BE2C (cell line): ENCODE measurements at regions not wholly inside any gene's neighbourhood (a gene's known extent, or its start where the extent isn't known, plus 50 kb on each side); places are given as distances from the start of the nearest gene placed in this dataset.
"Not testable (repeated sequence)": the region's sequence is repeated elsewhere in the genome, so short reads cannot be mapped to it uniquely, and the experiment has no call there.

Experiments used
- DNase-seq: peaks from one replicate; pipeline ENCODE4 v3.0.0-alpha.2; 2020
- H3K27me3 ChIP-seq: fragments of 250-450 bp; sonication (Bioruptor Pico); 2 replicates; pipeline ENCODE4 v1.5.1; 2020; ENCODE audit warnings: mild to moderate bottlenecking
- H3K36me3 ChIP-seq: fragments of 250-450 bp; sonication (Bioruptor Pico); 2 replicates; pipeline ENCODE4 v1.5.1; 2020; ENCODE audit warnings: mild to moderate bottlenecking
- H3K4me1 ChIP-seq: fragments of 250-450 bp; sonication (Bioruptor Pico); 2 replicates; pipeline ENCODE4 v1.5.1; 2020
- H3K4me3 ChIP-seq: 2 replicates; pipeline ENCODE4 v1.5.1; 2011; ENCODE audit warnings: low read depth, low read length
- H3K9me3 ChIP-seq: fragments of 250-450 bp; sonication (Bioruptor Pico); 2 replicates; pipeline ENCODE4 v1.5.1; 2020
- TF ChIP-seq, protein P1 (sequence below): IDR thresholded peaks from 2 replicates; pipeline ENCODE4 v1.5.1; 2012; ENCODE audit warnings: mild to moderate bottlenecking, low read depth, low read length

DNA sequence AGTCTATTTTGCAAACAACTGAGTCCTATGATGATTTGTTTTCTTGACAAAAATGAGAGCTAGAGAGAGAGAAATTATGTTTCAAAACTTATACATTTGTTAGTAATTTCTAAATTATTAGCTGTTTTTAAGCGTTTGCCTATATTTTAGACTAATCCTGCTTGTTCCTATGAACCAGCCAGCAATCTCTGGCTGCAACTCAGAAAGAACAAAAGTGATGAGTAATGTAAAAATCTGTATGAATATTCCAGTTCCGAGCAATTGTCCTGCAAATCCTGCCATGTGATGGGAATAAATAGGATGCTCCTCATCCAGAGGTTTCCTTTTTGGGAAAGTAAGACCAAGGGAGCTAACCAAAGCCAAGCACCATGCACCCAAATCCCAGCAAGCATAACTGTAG lies 228.3 kb upstream of the GBE1 start:
- H3K4me1 ChIP-seq = no peaks in the 10 kb centered on the region
- no peak for DNase-seq
- no peaks in the 10 kb centered on the region for H3K9me3 ChIP-seq
- H3K27me3 ChIP-seq = no peaks in the 10 kb centered on the region
- H3K36me3 ChIP-seq = no peaks in the 10 kb centered on the region
- H3K4me3 ChIP-seq = no peak overlapping the region
- TF ChIP-seq, protein P1, sequence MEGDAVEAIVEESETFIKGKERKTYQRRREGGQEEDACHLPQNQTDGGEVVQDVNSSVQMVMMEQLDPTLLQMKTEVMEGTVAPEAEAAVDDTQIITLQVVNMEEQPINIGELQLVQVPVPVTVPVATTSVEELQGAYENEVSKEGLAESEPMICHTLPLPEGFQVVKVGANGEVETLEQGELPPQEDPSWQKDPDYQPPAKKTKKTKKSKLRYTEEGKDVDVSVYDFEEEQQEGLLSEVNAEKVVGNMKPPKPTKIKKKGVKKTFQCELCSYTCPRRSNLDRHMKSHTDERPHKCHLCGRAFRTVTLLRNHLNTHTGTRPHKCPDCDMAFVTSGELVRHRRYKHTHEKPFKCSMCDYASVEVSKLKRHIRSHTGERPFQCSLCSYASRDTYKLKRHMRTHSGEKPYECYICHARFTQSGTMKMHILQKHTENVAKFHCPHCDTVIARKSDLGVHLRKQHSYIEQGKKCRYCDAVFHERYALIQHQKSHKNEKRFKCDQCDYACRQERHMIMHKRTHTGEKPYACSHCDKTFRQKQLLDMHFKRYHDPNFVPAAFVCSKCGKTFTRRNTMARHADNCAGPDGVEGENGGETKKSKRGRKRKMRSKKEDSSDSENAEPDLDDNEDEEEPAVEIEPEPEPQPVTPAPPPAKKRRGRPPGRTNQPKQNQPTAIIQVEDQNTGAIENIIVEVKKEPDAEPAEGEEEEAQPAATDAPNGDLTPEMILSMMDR = no peak

GRCh38 chr3:81989274-81989673 lies 227.8 kb upstream of the GBE1 start:
- no peaks in the 10 kb centered on the region for H3K27me3 ChIP-seq
- H3K36me3 ChIP-seq = no peaks in the 10 kb centered on the region
- no peaks in the 10 kb centered on the region for H3K4me1 ChIP-seq
- H3K4me3 ChIP-seq = no peak overlapping the region
- H3K9me3 ChIP-seq = no peaks in the 10 kb centered on the region
- TF ChIP-seq, protein P1 = no peak
- DNase-seq = no peak

GRCh38 chr3:81987412-81987811 lies 226.0 kb upstream of the GBE1 start:
- not testable (repeated sequence) for H3K27me3 ChIP-seq, H3K36me3 ChIP-seq, H3K9me3 ChIP-seq, H3K4me3 ChIP-seq, H3K4me1 ChIP-seq, DNase-seq

- Histone ChIP-seq H3K9me3 (no peaks in the 10 kb centered on the region), H3K4me3 (no peak overlapping the region), H3K4me1 (peaks cover 1% of the 10 kb centered on the region), H3K36me3 (no peaks in the 10 kb centered on the region), H3K27me3 (no peaks in the 10 kb centered on the region)
- TF ChIP-seq, protein P1 = 0 out of 2 replicates have a peak, but pooled peaks have one; percentile 8
- DNase-seq = peak; percentile 9
These were observed 224.7 kb upstream of the GBE1 start for GRCh38 chr3:81985996-81986723.

- no peak for DNase-seq
- Histone ChIP-seq H3K4me3 (no peak overlapping the region), H3K4me1 (peaks cover 8% of the 10 kb centered on the region), H3K9me3 (no peaks in the 10 kb centered on the region), H3K36me3 (no peaks in the 10 kb centered on the region), H3K27me3 (no peaks in the 10 kb centered on the region)
- TF ChIP-seq, protein P1 = no peak
These were observed 221.9 kb upstream of the GBE1 start for GRCh38 chr3:81983382-81983781.

DNA sequence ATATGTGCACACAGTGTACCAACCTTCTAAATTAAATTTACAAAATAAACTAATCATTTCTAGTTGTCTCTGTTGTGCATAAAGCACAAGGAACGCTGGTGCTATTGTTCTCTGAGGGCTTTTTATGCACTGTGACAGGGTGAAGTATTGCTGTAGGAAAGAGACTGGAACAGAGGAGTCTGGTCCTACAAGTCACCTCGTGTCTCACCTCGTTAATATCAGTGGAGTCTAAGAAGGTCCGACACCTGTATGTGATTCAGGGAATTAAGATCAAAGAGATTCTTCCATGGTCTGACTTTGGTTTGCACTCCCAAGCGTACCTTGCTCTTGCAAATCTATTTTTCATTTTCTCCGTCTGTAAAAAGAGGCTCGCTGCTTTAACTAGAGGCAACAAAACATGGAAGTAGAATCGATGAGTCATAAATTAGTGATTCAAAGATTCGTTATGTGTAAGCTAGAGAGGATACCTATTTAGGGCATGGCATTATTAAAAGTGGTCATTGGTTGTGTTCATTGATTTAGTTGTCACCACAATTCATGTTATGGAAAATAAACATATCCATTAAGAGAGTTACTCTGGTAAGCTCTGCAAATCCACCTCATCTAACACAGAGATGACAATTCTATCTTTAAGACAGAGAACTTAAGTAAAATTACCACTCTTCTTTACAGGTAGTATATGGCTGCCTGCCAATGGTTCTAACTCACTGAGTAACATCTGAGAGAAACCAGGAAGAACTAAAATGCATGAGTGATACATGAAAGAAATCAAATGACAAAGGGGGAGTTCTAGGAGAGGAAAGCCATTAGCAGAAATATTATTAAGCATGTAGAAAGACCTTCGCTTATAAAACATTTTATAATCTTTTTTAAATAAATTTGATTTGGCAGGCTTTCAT lies 219.4 kb upstream of the GBE1 start:
- Histone ChIP-seq H3K4me3 (no peak overlapping the region), H3K4me1 (peaks cover 8% of the 10 kb centered on the region), H3K36me3 (no peaks in the 10 kb centered on the region), H3K27me3 (no peaks in the 10 kb centered on the region), H3K9me3 (no peaks in the 10 kb centered on the region)
- TF ChIP-seq, protein P1 = no peak
- no peak for DNase-seq
